Inferior parietal cortex (tissue), 1 donor: ENCODE measurements at regions not wholly inside any gene's neighbourhood (a gene's known extent, or its start where the extent isn't known, plus 50 kb on each side); places are given as distances from the start of the nearest gene placed in this dataset.
"Not testable (repeated sequence)": the region's sequence is repeated elsewhere in the genome, so short reads cannot be mapped to it uniquely, and the experiment has no call there.

Source experiments
- DNase-seq: peaks from one replicate; pipeline ENCODE4 v3.0.0-alpha.2; 2016; ENCODE audit errors: extremely low spot score

GRCh38 chr10:46202405-46202804 is 84.4 kb upstream of the ANTXRL start:
- not testable (repeated sequence) for DNase-seq

- DNase-seq: not testable (repeated sequence)
Observed at GRCh38 chr10:46204482-46205102, 82.2 kb upstream of the ANTXRL start.

- not testable (repeated sequence) for DNase-seq
Observed at GRCh38 chr10:46210427-46210826, 76.4 kb upstream of the ANTXRL start.

GRCh38 chr10:46215426-46215825 is 71.4 kb upstream of the ANTXRL start:
- DNase-seq: no peak

- no peak for DNase-seq
Observed at GRCh38 chr10:46216003-46216634, 70.7 kb upstream of the ANTXRL start.

GRCh38 chr10:46216836-46217751 is 69.7 kb upstream of the ANTXRL start:
- no peak for DNase-seq

- DNase-seq: no peak
Observed at GRCh38 chr10:46217752-46218453, 68.9 kb upstream of the ANTXRL start.

- no peak for DNase-seq
Observed at GRCh38 chr10:46218921-46219320, 67.9 kb upstream of the ANTXRL start.

- not testable (repeated sequence) for DNase-seq
Observed at GRCh38 chr10:46219431-46219990, 67.3 kb upstream of the ANTXRL start.

GRCh38 chr10:46220187-46220586 is 66.6 kb upstream of the ANTXRL start:
- no peak for DNase-seq

GRCh38 chr10:46220872-46221538 is 65.8 kb upstream of the ANTXRL start:
- no peak for DNase-seq

- DNase-seq: no peak
Observed at GRCh38 chr10:46222364-46222935, 64.3 kb upstream of the ANTXRL start.

GRCh38 chr10:46223064-46223480 is 63.7 kb upstream of the ANTXRL start:
- no peak for DNase-seq

- DNase-seq: no peak
Observed at GRCh38 chr10:46223626-46224413, 63.0 kb upstream of the ANTXRL start.

- DNase-seq: no peak
Observed at GRCh38 chr10:46224414-46224682, 62.4 kb upstream of the ANTXRL start.

- no peak for DNase-seq
Observed at GRCh38 chr10:46225597-46225996, 61.2 kb upstream of the ANTXRL start.

- no peak for DNase-seq
Observed at GRCh38 chr10:46226232-46226631, 60.6 kb upstream of the ANTXRL start.

- no peak for DNase-seq
Observed at GRCh38 chr10:46226900-46227558, 59.8 kb upstream of the ANTXRL start.

GRCh38 chr10:46227571-46227935 is 59.2 kb upstream of the ANTXRL start:
- DNase-seq: no peak
